Mesendoderm (in vitro differentiated cells): ENCODE measurements at regions not wholly inside any gene's neighbourhood (a gene's known extent, or its start where the extent isn't known, plus 50 kb on each side); places are given as distances from the start of the nearest gene placed in this dataset.

ENCODE experiments used
- DNase-seq: peaks from one replicate; pipeline ENCODE4 v3.0.0; 2013
- H2AK5ac ChIP-seq: 2 replicates; pipeline ENCODE4 v1.6.1; 2013; ENCODE audit warnings: low read length, inconsistent platforms
- H2BK120ac ChIP-seq: 2 replicates; pipeline ENCODE4 v1.6.1; 2013; ENCODE audit warnings: low read depth, mild to moderate bottlenecking, low read length, moderate library complexity, mixed read lengths
- H2BK15ac ChIP-seq: replicated peaks from 2 replicates; pipeline ENCODE4 v1.6.1; 2013; ENCODE audit warnings: low read depth, mild to moderate bottlenecking, moderate library complexity
- H2BK5ac ChIP-seq: 2 replicates; pipeline ENCODE4 v1.6.1; 2013; ENCODE audit warnings: low read length, inconsistent platforms
- H3K18ac ChIP-seq: 2 replicates; pipeline ENCODE4 v1.6.1; 2013; ENCODE audit warnings: mild to moderate bottlenecking, low read length, mixed read lengths
- H3K23ac ChIP-seq: one replicate; pipeline ENCODE4 v1.6.1; 2013; ENCODE audit warnings: low read length
- H3K27ac ChIP-seq: 2 replicates; pipeline ENCODE4 v1.5.1; 2013; ENCODE audit warnings: low read depth, mild to moderate bottlenecking, inconsistent platforms, low read length, moderate library complexity
- H3K27me3 ChIP-seq: 2 replicates; pipeline ENCODE4 v1.6.1; 2013; ENCODE audit warnings: low read length, control low read depth, mild to moderate bottlenecking, inconsistent platforms; ENCODE audit not compliant: insufficient read depth, poor library complexity
- H3K36me3 ChIP-seq: 2 replicates; pipeline ENCODE4 v1.6.1; 2013; ENCODE audit warnings: low read length, inconsistent platforms; ENCODE audit not compliant: control insufficient read depth, insufficient read depth
- H3K4ac ChIP-seq: one replicate; pipeline ENCODE4 v1.6.1; 2013; ENCODE audit warnings: low read depth, mild to moderate bottlenecking, low read length, moderate library complexity
- H3K4me1 ChIP-seq: 2 replicates; pipeline ENCODE4 v1.6.1; 2013; ENCODE audit warnings: low read depth, low read length, inconsistent platforms; ENCODE audit not compliant: control insufficient read depth
- H3K4me2 ChIP-seq: 2 replicates; pipeline ENCODE4 v1.6.1; 2013; ENCODE audit warnings: low read length
- H3K4me3 ChIP-seq: 2 replicates; pipeline ENCODE4 v1.5.1; 2013; ENCODE audit warnings: mild to moderate bottlenecking, low read length
- H3K56ac ChIP-seq: one replicate; pipeline ENCODE4 v1.6.1; 2013; ENCODE audit warnings: low read length
- H3K79me1 ChIP-seq: 2 replicates; pipeline ENCODE4 v1.6.1; 2013; ENCODE audit warnings: low read length, inconsistent platforms
- H3K79me2 ChIP-seq: 2 replicates; pipeline ENCODE4 v1.6.1; 2013; ENCODE audit warnings: mild to moderate bottlenecking, low read length; ENCODE audit not compliant: control insufficient read depth, insufficient read depth
- H3K9ac ChIP-seq: 2 replicates; pipeline ENCODE4 v1.6.1; 2013; ENCODE audit warnings: low read length, inconsistent platforms
- H4K5ac ChIP-seq: one replicate; pipeline ENCODE4 v1.6.1; 2013; ENCODE audit warnings: low read length
- H4K8ac ChIP-seq: one replicate; pipeline ENCODE4 v1.6.1; 2013; ENCODE audit warnings: low read depth, mild to moderate bottlenecking, control low read depth, low read length, moderate library complexity
- WGBS: extraction: QIAGEN DNeasy Blood & Tissue Kit; methylation state at CpG from one replicate; pipeline ENCODE4 v1.1.7; 2013; ENCODE audit warnings: low lambda C conversion rate, missing lambda C conversion rate; ENCODE audit not compliant: insufficient coverage; ENCODE audit errors: extremely low coverage; 5-methylcytosine and 5-hydroxymethylcytosine counted together

GRCh38 chr10:2118201-2118600 is 380.9 kb upstream of the ADARB2 start:
- Histone ChIP-seq H4K8ac (no peak overlapping the region), H3K18ac (no peak overlapping the region), H3K36me3 (no peaks in the 10 kb centered on the region), H3K4me3 (no peak overlapping the region), H2BK5ac (no peak overlapping the region), H4K5ac (no peak overlapping the region), H3K79me1 (no peaks in the 10 kb centered on the region), H3K4ac (no peak overlapping the region), H2AK5ac (no peak overlapping the region), H3K23ac (no peak overlapping the region), H3K79me2 (no peaks in the 10 kb centered on the region), H3K56ac (no peak overlapping the region), H3K4me1 (no peaks in the 10 kb centered on the region), H2BK120ac (no peak overlapping the region), H3K27me3 (no peaks in the 10 kb centered on the region), H2BK15ac (no peak overlapping the region), H3K27ac (no peak overlapping the region), H3K9ac (no peak overlapping the region), H3K4me2 (no peak overlapping the region)
- no CpG with 5 or more reads among the region's 3 CpGs for WGBS
- no peak for DNase-seq

GRCh38 chr10:2117641-2118040 is 380.3 kb upstream of the ADARB2 start:
- Histone ChIP-seq H3K27me3 (no peaks in the 10 kb centered on the region), H3K4me2 (no peak overlapping the region), H4K8ac (no peak overlapping the region), H2BK15ac (no peak overlapping the region), H3K79me1 (no peaks in the 10 kb centered on the region), H3K79me2 (no peaks in the 10 kb centered on the region), H3K23ac (no peak overlapping the region), H3K4me3 (no peak overlapping the region), H3K27ac (no peak overlapping the region), H2AK5ac (no peak overlapping the region), H4K5ac (no peak overlapping the region), H3K56ac (no peak overlapping the region), H3K18ac (no peak overlapping the region), H2BK5ac (no peak overlapping the region), H3K36me3 (no peaks in the 10 kb centered on the region), H3K4ac (no peak overlapping the region), H3K4me1 (no peaks in the 10 kb centered on the region), H2BK120ac (no peak overlapping the region), H3K9ac (no peak overlapping the region)
- no peak for DNase-seq
- WGBS, result no CpG with 5 or more reads among the region's 1 CpG

GRCh38 chr10:2111965-2112364 is 374.6 kb upstream of the ADARB2 start:
- Histone ChIP-seq H3K18ac (no peak overlapping the region), H2AK5ac (no peak overlapping the region), H2BK15ac (no peak overlapping the region), H3K79me2 (no peaks in the 10 kb centered on the region), H4K8ac (no peak overlapping the region), H3K27me3 (no peaks in the 10 kb centered on the region), H3K27ac (no peak overlapping the region), H2BK5ac (no peak overlapping the region), H3K23ac (no peak overlapping the region), H3K4me1 (no peaks in the 10 kb centered on the region), H3K9ac (no peak overlapping the region), H3K79me1 (no peaks in the 10 kb centered on the region), H3K4me2 (no peak overlapping the region), H2BK120ac (no peak overlapping the region), H3K36me3 (no peaks in the 10 kb centered on the region), H3K4me3 (no peak overlapping the region), H4K5ac (no peak overlapping the region), H3K56ac (no peak overlapping the region), H3K4ac (no peak overlapping the region)
- WGBS, result no CpG with 5 or more reads among the region's 8 CpGs
- DNase-seq, result peak; percentile 95

- H3K79me2 ChIP-seq, result no peaks in the 10 kb centered on the region
- H3K79me1 ChIP-seq, result no peaks in the 10 kb centered on the region
- no peak overlapping the region for H3K4me3 ChIP-seq
- no peak overlapping the region for H3K4me2 ChIP-seq
- H3K27me3 ChIP-seq, result no peaks in the 10 kb centered on the region
- no peak overlapping the region for H3K4ac ChIP-seq
- no peaks in the 10 kb centered on the region for H3K4me1 ChIP-seq
- no peak overlapping the region for H3K27ac ChIP-seq
- H2AK5ac ChIP-seq, result no peak overlapping the region
- H3K18ac ChIP-seq, result no peak overlapping the region
- H3K56ac ChIP-seq, result no peak overlapping the region
- H3K36me3 ChIP-seq, result no peaks in the 10 kb centered on the region
- no peak for DNase-seq
- WGBS, result no CpG with 5 or more reads among the region's 1 CpG
- H2BK15ac ChIP-seq, result no peak overlapping the region
- no peak overlapping the region for H3K9ac ChIP-seq
- H2BK5ac ChIP-seq, result no peak overlapping the region
- H4K8ac ChIP-seq, result no peak overlapping the region
- H2BK120ac ChIP-seq, result no peak overlapping the region
- no peak overlapping the region for H3K23ac ChIP-seq
- H4K5ac ChIP-seq, result no peak overlapping the region
Observed at GRCh38 chr10:2108496-2108895, 371.2 kb upstream of the ADARB2 start.

- Histone ChIP-seq H2BK120ac (no peak overlapping the region), H3K27ac (no peak overlapping the region), H3K56ac (no peak overlapping the region), H3K4me3 (no peak overlapping the region), H3K4me2 (no peak overlapping the region), H3K4ac (no peak overlapping the region), H3K9ac (no peak overlapping the region), H2AK5ac (no peak overlapping the region), H2BK15ac (no peak overlapping the region), H3K79me2 (no peaks in the 10 kb centered on the region), H3K4me1 (no peaks in the 10 kb centered on the region), H4K8ac (no peak overlapping the region), H2BK5ac (no peak overlapping the region), H3K36me3 (no peaks in the 10 kb centered on the region), H3K27me3 (no peaks in the 10 kb centered on the region), H3K18ac (no peak overlapping the region), H3K23ac (no peak overlapping the region), H3K79me1 (no peaks in the 10 kb centered on the region), H4K5ac (no peak overlapping the region)
- no CpG with 5 or more reads among the region's 2 CpGs for WGBS
- DNase-seq, result no peak
Observed at GRCh38 chr10:2106641-2107040, 369.3 kb upstream of the ADARB2 start.

GRCh38 chr10:2099321-2099720 is 362.0 kb upstream of the ADARB2 start:
- H3K79me1 ChIP-seq, result no peaks in the 10 kb centered on the region
- H3K4me3 ChIP-seq, result no peak overlapping the region
- no peak overlapping the region for H3K4ac ChIP-seq
- no peak overlapping the region for H3K4me2 ChIP-seq
- H3K36me3 ChIP-seq, result no peaks in the 10 kb centered on the region
- no peak overlapping the region for H3K9ac ChIP-seq
- no peak overlapping the region for H2BK15ac ChIP-seq
- H4K5ac ChIP-seq, result no peak overlapping the region
- H3K56ac ChIP-seq, result no peak overlapping the region
- H2BK120ac ChIP-seq, result no peak overlapping the region
- H3K27me3 ChIP-seq, result no peaks in the 10 kb centered on the region
- no peak overlapping the region for H2BK5ac ChIP-seq
- no peak overlapping the region for H4K8ac ChIP-seq
- no peak overlapping the region for H3K23ac ChIP-seq
- H3K27ac ChIP-seq, result no peak overlapping the region
- H2AK5ac ChIP-seq, result no peak overlapping the region
- WGBS, result no CpG with 5 or more reads among the region's 16 CpGs
- no peak overlapping the region for H3K18ac ChIP-seq
- no peaks in the 10 kb centered on the region for H3K4me1 ChIP-seq
- H3K79me2 ChIP-seq, result no peaks in the 10 kb centered on the region
- no peak for DNase-seq
